Endothelial cell of umbilical vein (primary cell): ENCODE measurements at regions not wholly inside any gene's neighbourhood (a gene's known extent, or its start where the extent isn't known, plus 50 kb on each side); places are given as distances from the start of the nearest gene placed in this dataset.

Experiments used
- BruUV-seq: library from RNA; stranded (reverse); fragments of 400-500 nt; replicated peaks from 2 replicates; lab custom pipeline; 2021; lab: Mats Ljungman, UMichigan
- CTCF ChIA-PET: fragments of 300-600, 350-600 bp; sonication (Branson Sonifier 250); formaldehyde crosslinking; loops from one replicate; lab custom pipeline; 2021; ENCODE audit warnings: antibody characterized with exemption, inconsistent platforms; lab: Charles Lee
- POLR2A ChIA-PET: fragments of 300-600, 350-600 bp; sonication (Branson Sonifier 250); formaldehyde crosslinking; loops from one replicate; lab custom pipeline; 2021; ENCODE audit warnings: antibody characterized with exemption, inconsistent platforms; lab: Charles Lee
- DNase-seq: peaks from one replicate; pipeline ENCODE4 v3.0.0-alpha.2; 2011; ENCODE audit warnings: low read depth, low spot score
- FAIRE-seq: peaks from 2 replicates; lab custom pipeline; 2011; peaks lifted over from hg19 to GRCh38; lab: Jason Lieb, UNC
- H2AFZ ChIP-seq: 2 replicates; pipeline ENCODE4 v1.6.0; 2012; ENCODE audit warnings: low read depth, low read length, control low read depth, inconsistent platforms
- H3K27ac ChIP-seq: 2 replicates; pipeline ENCODE4 v1.5.1; 2011; ENCODE audit warnings: low read depth, mild to moderate bottlenecking, control low read depth, low read length, moderate library complexity; ENCODE audit not compliant: insufficient read depth
- H3K27me3 ChIP-seq, 2 experiments: 2 replicates each; pipeline versions ENCODE4 v1.6.0 to v1.6.1; 2011; ENCODE audit warnings: low read length in 2 of 2, mixed read lengths in 1 of 2; ENCODE audit not compliant: control insufficient read depth in 2 of 2, insufficient read depth in 2 of 2
- H3K36me3 ChIP-seq, 2 experiments: 2 replicates in 1 of 2; 3 replicates in 1 of 2; pipeline ENCODE4 v1.5.1; 2011; ENCODE audit warnings: low read length in 2 of 2, mild to moderate bottlenecking in 1 of 2, moderate library complexity in 1 of 2; ENCODE audit not compliant: control insufficient read depth in 2 of 2, insufficient read depth in 2 of 2; ENCODE audit errors: extremely low read depth in 1 of 2
- H3K4me1 ChIP-seq: 3 replicates; pipeline ENCODE4 v1.5.1; 2011; ENCODE audit warnings: mild to moderate bottlenecking, low read length; ENCODE audit not compliant: control insufficient read depth, insufficient read depth; ENCODE audit errors: extremely low read depth
- H3K4me2 ChIP-seq: 2 replicates; pipeline ENCODE4 v1.6.1; 2011; ENCODE audit warnings: low read length, control low read depth, mixed read lengths; ENCODE audit not compliant: insufficient read depth
- H3K4me3 ChIP-seq, 3 experiments: fragments of 200-600 bp in 1 of 3; sonication (generic), shearing (Covaris generic) in 1 of 3; replicated peaks in 1 of 3; 2 replicates each; pipeline ENCODE4 v1.5.1; 2011 to 2016; ENCODE audit warnings: control low read depth in 3 of 3, low read length in 3 of 3, mild to moderate bottlenecking in 2 of 3, inconsistent platforms in 1 of 3, low read depth in 1 of 3, moderate library complexity in 1 of 3; ENCODE audit not compliant: insufficient read depth in 1 of 3
- H3K79me2 ChIP-seq: 2 replicates; pipeline ENCODE4 v1.6.0; 2012; ENCODE audit warnings: low read length, inconsistent platforms; ENCODE audit not compliant: control insufficient read depth, insufficient read depth
- H3K9ac ChIP-seq: replicated peaks from 2 replicates; pipeline ENCODE3; 2011; ENCODE audit warnings: low read length, control low read depth; ENCODE audit not compliant: insufficient read depth; ENCODE audit errors: extremely low read depth
- H3K9me1 ChIP-seq: replicated peaks from 3 replicates; pipeline ENCODE4 v1.6.0; 2011; ENCODE audit warnings: mild to moderate bottlenecking, low read length; ENCODE audit not compliant: control insufficient read depth, insufficient read depth; ENCODE audit errors: extremely low read depth
- H3K9me3 ChIP-seq: replicated peaks from 2 replicates; pipeline ENCODE4 v1.5.1; 2012; ENCODE audit warnings: low read length, inconsistent platforms; ENCODE audit not compliant: control insufficient read depth, insufficient read depth
- H4K20me1 ChIP-seq: replicated peaks from 2 replicates; pipeline ENCODE3; 2011; ENCODE audit warnings: mild to moderate bottlenecking, low read length; ENCODE audit not compliant: control insufficient read depth, insufficient read depth; ENCODE audit errors: extremely low read depth
- CTCF ChIP-seq, 2 donors: IDR thresholded peaks; 1 replicate in 1 of 2; 2 replicates in 1 of 2; pipeline ENCODE4 v1.5.1; 2011; ENCODE audit warnings: low read length in 2 of 2, mild to moderate bottlenecking in 2 of 2, moderate library complexity in 2 of 2, control low read depth in 1 of 2, inconsistent platforms in 1 of 2, low read depth in 1 of 2; ENCODE audit not compliant: insufficient read depth in 1 of 2; ENCODE audit errors: extremely low read depth in 1 of 2
- EZH2 ChIP-seq: IDR thresholded peaks from 2 replicates; pipeline ENCODE4 v1.6.1; 2012; ENCODE audit warnings: borderline replicate concordance, low read depth, mild to moderate bottlenecking, moderate library complexity, low read length, inconsistent platforms; ENCODE audit not compliant: severe bottlenecking
- FOS ChIP-seq: IDR thresholded peaks from 2 replicates; pipeline ENCODE4 v1.6.1; 2011; ENCODE audit warnings: mild to moderate bottlenecking, low read length, moderate library complexity, borderline replicate concordance; ENCODE audit not compliant: insufficient read depth
- GATA2 ChIP-seq: IDR thresholded peaks from 2 replicates; pipeline ENCODE4 v1.7.0; 2011; ENCODE audit warnings: low read depth, mild to moderate bottlenecking, moderate library complexity, mixed read lengths, low read length; ENCODE audit not compliant: insufficient read length, insufficient read depth
- JUN ChIP-seq: IDR thresholded peaks from 2 replicates; pipeline ENCODE4 v1.6.1; 2011; ENCODE audit warnings: borderline replicate concordance, low read depth; ENCODE audit not compliant: insufficient read length, insufficient read depth
- MAX ChIP-seq: IDR thresholded peaks from 2 replicates; pipeline ENCODE4 v1.6.1; 2011; ENCODE audit not compliant: insufficient read depth, insufficient read length
- MYC ChIP-seq: IDR thresholded peaks from one replicate; pipeline ENCODE4 v1.6.1; 2011; ENCODE audit warnings: mild to moderate bottlenecking, low read depth, low read length
- POLR2A ChIP-seq: IDR thresholded peaks from 2 replicates; pipeline ENCODE4 v1.6.1; 2012; ENCODE audit warnings: low read depth, mild to moderate bottlenecking, control low read depth, low read length
- POLR2AphosphoS5 ChIP-seq: IDR thresholded peaks from 2 replicates; pipeline ENCODE4 v1.6.1; 2012; ENCODE audit warnings: low read depth, mild to moderate bottlenecking, control low read depth, low read length, moderate library complexity; ENCODE audit not compliant: insufficient read depth
- dilution Hi-C: fragments of 300-500 bp; cut with MboI; formaldehyde crosslinking; loops from one replicate; pipeline ENCODE4 v1.15.0; 2019; ENCODE audit warnings: low sequenced_read_pairs; ENCODE audit not compliant: extremely low pct_ligation_motif_present
- intact Hi-C: fragments of 100-400 bp; cut with micrococcal nuclease; formaldehyde crosslinking; loops from one replicate; pipeline ENCODE4 v1.10.0; 2022

- H3K79me2 ChIP-seq: no peaks in the 10 kb centered on the region
- ChIA-PET POLR2A (no interaction called here), CTCF (no interaction called here)
- no peaks in the 10 kb centered on the region for H3K4me1 ChIP-seq
- no peaks in the 10 kb centered on the region for H3K9me1 ChIP-seq
- no peaks in the 10 kb centered on the region for H3K36me3 ChIP-seq
- no peak overlapping the region for H3K27ac ChIP-seq
- no peaks in the 10 kb centered on the region for H3K27me3 ChIP-seq
- BruUV-seq: no TSS peak
- peaks cover 7% of the 10 kb centered on the region for H3K9me3 ChIP-seq
- no peaks in the 10 kb centered on the region for H4K20me1 ChIP-seq
- no peak overlapping the region for H3K4me2 ChIP-seq
- H3K9ac ChIP-seq: no peak overlapping the region
- FAIRE-seq (no peak), DNase-seq (no peak)
- no peak for TF ChIP-seq FOS
- no peak for TF ChIP-seq POLR2AphosphoS5
- no peak for TF ChIP-seq MAX
- no peak for TF ChIP-seq POLR2A
- no peak for TF ChIP-seq MYC
- TF ChIP-seq GATA2: no peak
- TF ChIP-seq CTCF (IDR thresholded peaks at IDR 0.05; ENCODE audit: extremely low read depth in 1 of 2, insufficient read depth in 1 of 2, low read depth in 1 of 2, low read length in 2 of 2): no peak
- TF ChIP-seq EZH2: no peak
- TF ChIP-seq JUN: no peak
- intact Hi-C loops: no loop called here
- H2AFZ ChIP-seq: no peak overlapping the region
- dilution Hi-C loops: no loop called here
- H3K4me3 ChIP-seq: no peak overlapping the region
These were observed 410.7 kb downstream of the TMEM114 start for GRCh38 chr16:8179615-8180014.
